A172 (cell line): ENCODE measurements at regions not wholly inside any gene's neighbourhood (a gene's known extent, or its start where the extent isn't known, plus 50 kb on each side); places are given as distances from the start of the nearest gene placed in this dataset.

Source experiments
- DNase-seq: peaks from one replicate; pipeline ENCODE4 v3.0.0-alpha.2; 2015; ENCODE audit warnings: low spot score

GRCh38 chr12:19867970-19868369, 428.7 kb downstream of the AEBP2 start:
- no peak for DNase-seq

DNA sequence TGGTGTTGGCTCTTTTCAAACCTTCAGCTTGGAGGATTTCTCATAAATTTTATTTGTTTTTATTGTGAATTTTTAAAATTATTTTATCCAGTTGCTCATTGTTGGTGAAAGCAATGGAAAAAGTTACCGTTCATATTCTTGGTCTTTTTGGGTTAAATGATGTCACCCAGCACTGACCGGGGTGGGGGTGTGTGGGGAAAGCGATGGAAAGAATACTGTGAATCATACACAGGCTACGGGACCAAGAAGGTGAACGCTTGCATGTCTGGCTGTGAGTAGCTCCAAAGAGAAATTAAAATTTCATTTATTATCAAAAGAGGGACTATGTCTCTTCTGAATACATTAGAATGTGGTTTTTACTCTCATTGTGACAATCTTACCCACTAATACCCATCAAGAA, 430.1 kb downstream of the AEBP2 start:
- no peak for DNase-seq

GRCh38 chr12:19872621-19873540, 433.6 kb downstream of the AEBP2 start:
- peak; percentile 19 for DNase-seq

DNA sequence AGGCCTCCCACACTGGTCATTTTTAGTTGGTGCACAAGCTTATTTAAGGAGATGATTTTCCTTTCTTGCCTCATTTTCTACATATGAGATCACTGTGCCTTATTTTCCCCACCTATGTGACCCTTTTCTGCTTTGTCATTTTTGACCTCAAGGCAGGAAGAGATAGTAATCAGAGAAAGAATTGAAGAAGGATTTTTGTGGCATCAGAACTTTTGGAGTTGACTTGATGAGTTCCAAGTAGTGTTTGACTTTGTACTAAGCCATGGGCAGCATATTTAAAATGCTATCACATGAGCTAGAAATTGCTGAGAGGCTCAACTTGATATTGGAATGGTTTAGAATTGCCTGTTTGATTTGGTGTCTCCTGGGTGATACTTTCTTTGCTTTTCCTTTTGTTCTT, 440.8 kb downstream of the AEBP2 start:
- DNase-seq: no peak

GRCh38 chr12:19880721-19881120, 441.4 kb downstream of the AEBP2 start:
- DNase-seq: no peak

DNA sequence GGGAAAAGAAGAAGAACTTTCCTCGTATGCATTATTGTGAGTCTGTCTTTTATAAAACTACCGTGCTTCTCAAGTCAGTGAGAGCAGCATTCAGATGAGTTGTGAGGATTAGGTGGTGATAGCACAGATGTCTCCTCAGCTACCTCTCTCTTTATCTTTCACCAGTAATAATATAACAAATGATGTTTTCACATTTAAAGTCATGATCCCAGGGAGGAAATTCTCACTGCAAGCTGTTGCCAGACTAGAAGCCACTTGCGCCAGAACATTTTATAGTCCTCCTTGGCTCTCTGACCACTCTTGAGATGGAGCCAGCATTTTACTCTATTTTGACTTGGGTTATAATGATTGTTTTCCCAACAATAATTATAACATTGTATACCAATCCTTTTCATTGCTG, 443.1 kb downstream of the AEBP2 start:
- DNase-seq: no peak

DNA sequence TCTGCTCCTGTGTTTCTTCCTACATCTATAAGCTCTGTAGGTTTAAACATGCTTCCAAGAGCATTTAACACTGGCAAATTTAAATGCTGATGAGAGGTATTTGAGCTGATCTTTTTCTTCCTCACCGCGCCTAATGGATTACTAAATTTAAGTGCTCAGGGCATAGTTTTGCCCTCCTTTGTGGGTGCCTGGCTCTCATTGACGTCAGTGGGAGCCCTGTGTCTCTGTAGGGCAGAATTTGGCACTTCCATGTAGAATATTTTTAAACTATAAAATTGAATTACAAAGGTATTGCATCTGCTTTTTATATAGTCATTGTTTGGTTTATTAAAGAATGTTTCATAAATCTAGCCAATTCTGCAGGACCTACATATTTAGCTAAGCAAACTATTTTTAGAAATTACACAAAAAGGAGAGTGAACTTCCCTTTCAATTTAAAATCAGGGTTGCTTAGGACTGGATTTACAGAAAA, 444.8 kb downstream of the AEBP2 start:
- DNase-seq: no peak

- DNase-seq: no peak
These were observed 446.0 kb downstream of the AEBP2 start for GRCh38 chr12:19885093-19885812.

GRCh38 chr12:19886065-19886464, 446.8 kb downstream of the AEBP2 start:
- DNase-seq: no peak

DNA sequence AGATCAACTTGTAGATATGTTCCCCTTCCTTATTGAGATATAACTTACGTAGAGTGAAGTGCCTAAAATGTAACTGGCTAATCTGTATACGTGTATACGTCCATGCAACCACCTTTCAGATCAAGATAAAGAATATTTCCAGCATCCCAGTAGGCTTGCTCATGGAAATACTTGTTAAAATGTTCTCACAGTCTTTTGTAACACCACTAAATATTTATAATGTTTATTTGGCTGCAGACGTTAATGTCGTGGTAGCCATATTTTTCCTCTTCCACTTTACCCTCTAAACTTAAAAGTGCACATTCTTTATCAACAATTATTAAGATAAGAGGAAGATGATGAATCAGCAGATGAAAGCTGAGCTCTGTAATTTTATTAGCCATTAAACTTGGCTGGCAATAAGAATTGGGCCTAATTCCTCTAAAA, 447.4 kb downstream of the AEBP2 start:
- DNase-seq: no peak

- no peak for DNase-seq
These were observed 450.7 kb downstream of the AEBP2 start for GRCh38 chr12:19890024-19890423.

- DNase-seq: no peak
These were observed 452.8 kb downstream of the AEBP2 start for GRCh38 chr12:19891936-19892591.

DNA sequence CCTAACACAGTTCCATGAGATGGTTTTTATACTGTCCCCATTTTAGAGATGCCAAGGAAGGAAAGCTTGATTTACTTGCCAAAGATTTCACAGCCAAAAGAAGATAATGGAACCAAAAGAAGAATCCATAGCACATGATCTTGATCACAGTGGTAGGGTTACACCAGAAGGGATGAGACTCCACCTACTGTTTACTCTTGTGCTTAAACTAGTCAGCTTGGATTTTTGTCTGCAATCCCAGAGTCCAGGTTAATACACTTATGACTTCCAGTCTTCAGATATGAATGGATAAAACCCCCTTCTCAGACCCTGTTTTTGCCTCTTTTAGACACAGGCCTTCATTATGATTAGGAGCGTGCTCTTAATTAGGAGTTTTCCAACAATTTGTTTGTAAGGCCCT, 454.2 kb downstream of the AEBP2 start:
- peak; percentile 17 for DNase-seq

- DNase-seq: no peak
These were observed 454.8 kb downstream of the AEBP2 start for GRCh38 chr12:19894050-19894449.

DNA sequence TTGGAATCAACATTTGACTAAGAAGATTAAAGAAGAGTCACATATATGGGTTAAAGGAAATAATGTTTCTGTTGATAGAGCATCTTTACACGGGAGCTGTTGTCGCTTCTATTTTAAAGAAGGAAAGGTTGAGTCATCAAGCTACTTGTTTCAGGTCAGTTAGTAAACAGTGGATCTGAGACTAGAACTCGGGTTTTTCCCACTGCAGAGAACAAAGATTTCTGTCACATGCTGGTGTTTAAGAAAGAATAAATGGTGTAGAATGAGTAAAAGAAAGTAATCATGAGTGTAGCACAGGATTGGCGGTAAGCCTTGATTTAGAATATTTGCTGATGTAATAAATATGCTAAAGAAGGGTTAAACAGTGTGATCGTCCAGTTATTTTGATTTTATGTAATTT, 455.5 kb downstream of the AEBP2 start:
- peak; percentile 38 for DNase-seq

DNA sequence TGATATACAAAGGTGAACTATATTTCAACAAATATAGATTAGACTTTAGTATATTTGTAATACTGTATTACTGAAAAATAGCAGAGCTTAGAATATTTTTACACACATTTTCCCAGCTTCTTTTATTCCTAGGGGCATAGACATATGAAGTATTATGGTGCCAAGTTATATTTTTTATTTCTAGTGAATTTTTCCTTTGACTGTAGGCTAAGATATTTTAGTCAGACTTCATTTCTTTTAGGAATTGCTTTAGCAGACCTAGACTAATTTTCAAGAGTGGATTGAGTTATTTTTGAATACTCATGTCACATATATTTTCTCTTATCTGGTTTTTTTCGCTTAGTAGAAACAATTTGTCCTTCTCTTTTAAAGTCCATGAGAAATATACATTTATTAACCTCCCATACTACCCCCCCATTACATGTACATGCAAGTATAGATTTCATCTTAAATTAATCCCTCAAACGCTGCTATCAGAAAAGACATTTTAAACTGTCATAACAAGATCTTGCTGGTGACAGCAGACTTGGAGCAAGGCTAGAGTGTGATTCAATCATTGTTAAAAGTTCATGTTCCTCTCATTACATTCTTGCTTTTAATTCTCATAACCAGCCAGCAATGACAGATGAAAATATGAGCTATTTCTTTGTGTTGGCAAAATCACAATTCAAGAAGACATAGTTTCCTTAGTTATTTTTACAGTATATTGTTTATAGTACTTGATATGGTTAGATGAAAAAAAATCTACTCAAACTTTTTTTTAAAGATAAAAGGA, 456.1 kb downstream of the AEBP2 start:
- no peak for DNase-seq

DNA sequence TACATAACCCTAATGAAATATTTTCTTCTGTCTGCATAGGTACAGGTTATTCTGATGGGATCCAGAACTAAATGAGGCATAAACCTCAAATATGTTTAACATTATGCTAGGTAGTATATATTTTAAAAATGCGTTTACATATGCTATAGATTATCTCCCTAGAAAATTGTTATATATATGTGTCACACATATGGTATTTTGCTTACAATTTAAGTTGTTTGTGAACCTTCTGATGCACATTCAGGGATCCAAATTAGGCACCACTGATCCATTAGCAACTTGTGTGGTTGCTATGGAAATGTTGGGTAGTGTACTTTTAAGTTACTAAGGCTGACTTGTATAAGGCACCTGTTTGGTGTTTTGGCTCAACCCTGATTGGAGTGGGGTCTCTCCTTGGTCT, 456.7 kb downstream of the AEBP2 start:
- DNase-seq: no peak

GRCh38 chr12:19896534-19896933, 457.2 kb downstream of the AEBP2 start:
- DNase-seq: no peak

- no peak for DNase-seq
These were observed 458.7 kb downstream of the AEBP2 start for GRCh38 chr12:19897900-19898408.

DNA sequence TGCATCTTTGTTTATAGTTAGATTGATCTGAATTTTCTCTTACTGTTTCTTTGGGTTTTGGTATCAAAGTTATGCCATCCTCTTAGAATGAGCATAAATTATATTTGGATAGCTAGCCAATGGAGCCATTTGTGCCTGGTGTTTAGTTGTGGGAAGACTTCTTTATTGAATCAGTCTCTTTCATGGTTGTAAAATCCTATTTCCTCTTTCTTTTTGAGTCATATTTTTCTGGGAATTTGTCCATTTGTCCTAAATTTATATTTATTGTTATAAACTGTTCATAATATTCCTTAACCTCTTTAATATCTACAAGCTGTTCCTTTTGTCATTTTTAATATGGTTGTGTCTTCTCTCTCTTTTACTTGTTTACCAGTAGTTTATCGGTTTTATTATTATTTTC, 462.5 kb downstream of the AEBP2 start:
- DNase-seq: no peak

DNA sequence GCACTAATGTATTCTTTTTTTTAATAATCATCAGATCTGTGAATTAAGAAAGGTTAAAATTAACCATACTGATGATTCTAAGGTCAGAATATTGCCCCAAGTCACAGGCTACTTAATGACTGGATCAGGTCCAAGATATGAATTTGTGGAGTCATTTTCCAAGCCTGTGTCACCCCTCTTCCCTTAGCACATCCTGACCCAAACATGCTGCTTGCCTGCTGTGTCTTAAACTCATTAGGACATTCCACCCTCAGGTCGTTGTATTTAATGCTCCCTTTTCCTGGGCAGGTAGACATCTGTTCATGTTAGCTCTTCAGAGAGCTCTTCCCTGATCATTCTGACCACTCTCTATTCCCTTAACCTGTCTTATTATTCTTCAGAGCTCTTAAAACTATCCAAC, 463.5 kb upstream of the PDE3A start:
- DNase-seq: no peak
